Adrenal gland (tissue), 5 donors: ENCODE measurements at regions not wholly inside any gene's neighbourhood (a gene's known extent, or its start where the extent isn't known, plus 50 kb on each side); places are given as distances from the start of the nearest gene placed in this dataset.

Experiments
- POLR2A ChIP-seq, 2 donors: fragments of 450-650 bp; IDR thresholded peaks; one replicate each; pipeline ENCODE4 v1.6.1; 2017; ENCODE audit warnings: antibody characterized with exemption in 2 of 2, mild to moderate bottlenecking in 2 of 2, moderate library complexity in 1 of 2
- TF ChIP-seq, protein P1 (sequence below), 6 experiments: fragments of 450-650 bp in 4 of 6; fragments of 200-600 bp in 2 of 6; sonication (generic) in 1 of 6; IDR thresholded peaks; 1 replicate in 5 of 6; 2 replicates in 1 of 6; pipeline versions ENCODE4 v1.5.1 to v1.8.0; 2016 to 2021; ENCODE audit warnings: antibody characterized with exemption in 6 of 6, mild to moderate bottlenecking in 2 of 6, moderate library complexity in 1 of 6
- donor health status: DM: no; HTN: no; CAD: no.

DNA sequence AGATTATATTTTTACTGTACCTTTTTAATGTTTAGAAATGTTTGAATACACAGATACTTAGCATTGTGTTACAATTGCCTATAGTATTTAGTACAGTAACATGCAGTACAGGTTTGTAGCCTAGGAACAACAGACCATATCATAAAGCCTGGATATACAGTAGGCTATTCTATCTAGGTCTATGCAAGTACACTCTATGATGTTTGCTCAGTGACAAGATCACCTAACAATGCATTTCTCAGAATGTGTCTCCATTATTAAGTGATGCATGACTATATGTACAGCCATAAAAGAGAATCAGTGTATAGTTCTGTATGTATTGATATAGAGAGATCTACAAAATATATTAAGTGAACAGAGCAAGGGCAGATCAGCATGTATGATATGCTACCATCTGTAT, 616.4 kb downstream of the XIRP2 start:
- TF ChIP-seq, protein P1, sequence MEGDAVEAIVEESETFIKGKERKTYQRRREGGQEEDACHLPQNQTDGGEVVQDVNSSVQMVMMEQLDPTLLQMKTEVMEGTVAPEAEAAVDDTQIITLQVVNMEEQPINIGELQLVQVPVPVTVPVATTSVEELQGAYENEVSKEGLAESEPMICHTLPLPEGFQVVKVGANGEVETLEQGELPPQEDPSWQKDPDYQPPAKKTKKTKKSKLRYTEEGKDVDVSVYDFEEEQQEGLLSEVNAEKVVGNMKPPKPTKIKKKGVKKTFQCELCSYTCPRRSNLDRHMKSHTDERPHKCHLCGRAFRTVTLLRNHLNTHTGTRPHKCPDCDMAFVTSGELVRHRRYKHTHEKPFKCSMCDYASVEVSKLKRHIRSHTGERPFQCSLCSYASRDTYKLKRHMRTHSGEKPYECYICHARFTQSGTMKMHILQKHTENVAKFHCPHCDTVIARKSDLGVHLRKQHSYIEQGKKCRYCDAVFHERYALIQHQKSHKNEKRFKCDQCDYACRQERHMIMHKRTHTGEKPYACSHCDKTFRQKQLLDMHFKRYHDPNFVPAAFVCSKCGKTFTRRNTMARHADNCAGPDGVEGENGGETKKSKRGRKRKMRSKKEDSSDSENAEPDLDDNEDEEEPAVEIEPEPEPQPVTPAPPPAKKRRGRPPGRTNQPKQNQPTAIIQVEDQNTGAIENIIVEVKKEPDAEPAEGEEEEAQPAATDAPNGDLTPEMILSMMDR (IDR thresholded peaks at IDR 0.05), result no peak
- no peak for TF ChIP-seq POLR2A (IDR thresholded peaks at IDR 0.05)
